H9 (cell line): ENCODE measurements at regions not wholly inside any gene's neighbourhood (a gene's known extent, or its start where the extent isn't known, plus 50 kb on each side); places are given as distances from the start of the nearest gene placed in this dataset.

ENCODE experiments used
- DNase-seq: peaks from one replicate; pipeline ENCODE4 v3.0.0-alpha.2; 2017
- H2AFZ ChIP-seq: one replicate; pipeline ENCODE4 v1.6.1; 2013; ENCODE audit warnings: mild to moderate bottlenecking, low read length, control low read depth, moderate library complexity
- H2AK5ac ChIP-seq: 2 replicates; pipeline ENCODE4 v1.6.1; 2013; ENCODE audit warnings: low read length, control low read depth, mixed read lengths; ENCODE audit not compliant: insufficient read length
- H2BK120ac ChIP-seq: one replicate; pipeline ENCODE4 v1.6.1; 2013; ENCODE audit warnings: low read depth, mild to moderate bottlenecking, low read length, control low read depth, inconsistent platforms; ENCODE audit not compliant: poor library complexity, severe bottlenecking
- H2BK12ac ChIP-seq: 2 replicates; pipeline ENCODE4 v1.6.1; 2013; ENCODE audit warnings: low read length, control low read depth, mixed read lengths, low read depth; ENCODE audit not compliant: insufficient read length
- H2BK15ac ChIP-seq: 2 replicates; pipeline ENCODE4 v1.6.1; 2013; ENCODE audit warnings: low read depth, low read length, control low read depth
- H2BK20ac ChIP-seq: one replicate; pipeline ENCODE4 v1.6.1; 2013; ENCODE audit warnings: low read depth, mild to moderate bottlenecking, low read length, control low read depth, inconsistent platforms; ENCODE audit not compliant: poor library complexity, severe bottlenecking
- H2BK5ac ChIP-seq: 2 replicates; pipeline ENCODE4 v1.6.1; 2013; ENCODE audit warnings: low read length, control low read depth, mixed read lengths; ENCODE audit not compliant: insufficient read length
- H3K14ac ChIP-seq: 2 replicates; pipeline ENCODE4 v1.6.1; 2013; ENCODE audit warnings: low read length, control low read depth; ENCODE audit not compliant: insufficient read depth
- H3K18ac ChIP-seq: 2 replicates; pipeline ENCODE4 v1.6.1; 2013; ENCODE audit warnings: low read depth, mild to moderate bottlenecking, mixed read lengths, low read length, control low read depth; ENCODE audit not compliant: insufficient read length
- H3K23ac ChIP-seq: 2 replicates; pipeline ENCODE4 v1.6.1; 2013; ENCODE audit warnings: low read length, control low read depth, mixed read lengths, low read depth; ENCODE audit not compliant: insufficient read length
- H3K23me2 ChIP-seq: 2 replicates; pipeline ENCODE4 v1.6.1; 2013; ENCODE audit warnings: low read depth, mild to moderate bottlenecking, mixed read lengths, low read length, control low read depth; ENCODE audit not compliant: insufficient read length, poor library complexity, severe bottlenecking
- H3K27ac ChIP-seq: 2 replicates; pipeline ENCODE4 v1.5.1; 2013; ENCODE audit warnings: low read length, control low read depth, mixed read lengths, low read depth; ENCODE audit not compliant: insufficient read length
- H3K27me3 ChIP-seq: 2 replicates; pipeline ENCODE4 v1.6.1; 2013; ENCODE audit warnings: low read length, control low read depth, inconsistent platforms; ENCODE audit not compliant: insufficient read depth
- H3K4ac ChIP-seq: 2 replicates; pipeline ENCODE4 v1.6.1; 2013; ENCODE audit warnings: low read depth, mild to moderate bottlenecking, control low read depth, inconsistent platforms, low read length, moderate library complexity
- H3K4me1 ChIP-seq: 2 replicates; pipeline ENCODE4 v1.6.1; 2013; ENCODE audit warnings: low read length, control low read depth, inconsistent platforms; ENCODE audit not compliant: insufficient read depth
- H3K4me2 ChIP-seq: 2 replicates; pipeline ENCODE4 v1.6.1; 2013; ENCODE audit warnings: low read length, control low read depth, mixed read lengths; ENCODE audit not compliant: insufficient read length, insufficient read depth
- H3K56ac ChIP-seq: 2 replicates; pipeline ENCODE4 v1.6.1; 2013; ENCODE audit warnings: low read depth, mild to moderate bottlenecking, mixed read lengths, low read length, control low read depth; ENCODE audit not compliant: insufficient read length
- H3K79me1 ChIP-seq: 2 replicates; pipeline ENCODE4 v1.6.1; 2013; ENCODE audit warnings: low read depth, mild to moderate bottlenecking, moderate library complexity, low read length, control low read depth, inconsistent platforms; ENCODE audit not compliant: insufficient read depth, poor library complexity, severe bottlenecking
- H3K79me2 ChIP-seq: 2 replicates; pipeline ENCODE4 v1.6.1; 2013; ENCODE audit warnings: low read length, control low read depth, inconsistent platforms; ENCODE audit not compliant: insufficient read depth
- H3K9ac ChIP-seq: 2 replicates; pipeline ENCODE4 v1.6.1; 2013; ENCODE audit warnings: low read length, control low read depth, mixed read lengths; ENCODE audit not compliant: insufficient read length; ENCODE audit errors: extremely low read depth
- H3K9me3 ChIP-seq: one replicate; pipeline ENCODE4 v1.6.1; 2013; ENCODE audit warnings: low read depth, low read length, inconsistent platforms; ENCODE audit not compliant: control insufficient read depth
- H3T11ph ChIP-seq: one replicate; pipeline ENCODE4 v1.6.1; 2013; ENCODE audit warnings: mild to moderate bottlenecking, low read length, control low read depth, inconsistent platforms
- H4K20me1 ChIP-seq: one replicate; pipeline ENCODE4 v1.6.1; 2013; ENCODE audit not compliant: control insufficient read depth, insufficient read length, insufficient read depth
- H4K5ac ChIP-seq: 2 replicates; pipeline ENCODE4 v1.6.1; 2013; ENCODE audit warnings: low read depth, mild to moderate bottlenecking, mixed read lengths, low read length, control low read depth; ENCODE audit not compliant: insufficient read length
- H4K8ac ChIP-seq: replicated peaks from 2 replicates; pipeline ENCODE4 v1.6.1; 2013; ENCODE audit warnings: low read length, control low read depth, mixed read lengths, low read depth; ENCODE audit not compliant: insufficient read length
- H4K91ac ChIP-seq: 2 replicates; pipeline ENCODE4 v1.6.1; 2013; ENCODE audit warnings: low read depth, mild to moderate bottlenecking, moderate library complexity, mixed read lengths, low read length, control low read depth; ENCODE audit not compliant: insufficient read length
- H3K27ac Mint-ChIP-seq, 3 experiments: 2 replicates in 2 of 3; 3 replicates in 1 of 3; pipeline ENCODE4 v1.8.0; 2020 to 2021; ENCODE audit warnings: mixed read lengths in 3 of 3, mild to moderate bottlenecking in 1 of 3, moderate library complexity in 1 of 3
- H3K27me3 Mint-ChIP-seq: 2 replicates; pipeline ENCODE4 v1.8.0; 2021; ENCODE audit warnings: low read depth, mild to moderate bottlenecking, moderate library complexity, mixed read lengths
- H3K36me3 Mint-ChIP-seq, 3 experiments: 2 replicates in 2 of 3; 3 replicates in 1 of 3; pipeline ENCODE4 v1.8.0; 2020 to 2021; ENCODE audit warnings: low read depth in 3 of 3, mixed read lengths in 3 of 3; ENCODE audit not compliant: insufficient read depth in 1 of 3
- H3K4me1 Mint-ChIP-seq, 2 experiments: 2 replicates each; pipeline ENCODE4 v1.8.0; 2020; ENCODE audit warnings: mixed read lengths in 2 of 2
- H3K4me3 Mint-ChIP-seq, 2 experiments: 2 replicates in 1 of 2; 3 replicates in 1 of 2; pipeline ENCODE4 v1.8.0; 2020 to 2021; ENCODE audit warnings: mild to moderate bottlenecking in 2 of 2, mixed read lengths in 2 of 2, moderate library complexity in 1 of 2
- H3K9me3 Mint-ChIP-seq, 2 experiments: 2 replicates in 1 of 2; 3 replicates in 1 of 2; pipeline ENCODE4 v1.8.0; 2020; ENCODE audit warnings: mild to moderate bottlenecking in 2 of 2, mixed read lengths in 2 of 2, moderate library complexity in 1 of 2
- WGBS: extraction: QIAGEN DNeasy Blood & Tissue Kit; methylation state at CpG from one replicate; pipeline ENCODE4 v1.1.7; 2013; ENCODE audit warnings: missing lambda C conversion rate, low lambda C conversion rate, mixed read lengths; ENCODE audit not compliant: insufficient read length; ENCODE audit errors: extremely low coverage; 5-methylcytosine and 5-hydroxymethylcytosine counted together
- TF ChIP-seq, protein P1 (sequence below): fragments of 200-600 bp; sonication (generic); conservative IDR thresholded peaks from 3 replicates; pipeline ENCODE4 v1.8.0; 2021; ENCODE audit warnings: antibody characterized with exemption, mild to moderate bottlenecking

DNA sequence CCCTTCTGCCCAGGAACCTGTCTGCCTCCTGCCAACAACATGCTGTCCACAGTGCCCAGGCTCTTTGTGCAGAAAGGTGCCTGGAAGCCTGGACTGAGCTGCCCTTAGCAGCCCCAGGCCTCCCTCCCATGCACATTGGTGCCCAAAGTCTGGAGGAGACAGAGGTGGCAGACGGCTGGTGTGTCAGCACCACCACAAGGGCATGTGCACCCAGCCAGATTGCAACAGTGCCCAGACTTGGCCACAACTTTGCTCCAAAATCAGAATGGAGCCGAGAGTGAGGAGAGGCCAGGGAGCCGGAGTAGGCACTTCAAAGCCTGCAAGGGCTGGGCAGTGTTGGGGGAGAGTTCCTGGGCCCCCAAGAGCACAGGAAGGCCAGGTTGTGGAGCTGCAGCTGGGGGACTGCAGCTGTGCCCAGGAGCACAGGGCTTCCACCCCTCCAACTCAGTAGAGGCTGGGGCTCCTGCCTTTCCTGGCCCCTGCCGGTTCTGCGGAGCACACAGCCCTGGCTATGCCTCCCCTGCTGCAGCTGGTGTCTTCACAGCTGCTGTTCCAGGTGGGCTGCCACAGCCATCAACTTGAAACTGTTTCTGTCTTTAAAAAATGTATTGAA is 1255.8 kb downstream of the SLITRK5 start:
- H3T11ph ChIP-seq = no peak overlapping the region
- no peak overlapping the region for H2BK5ac ChIP-seq
- no peak overlapping the region for H3K4me3 Mint-ChIP-seq
- no peaks in the 10 kb centered on the region for H3K36me3 Mint-ChIP-seq
- no peak overlapping the region for H2BK12ac ChIP-seq
- no peaks in the 10 kb centered on the region for H3K4me1 Mint-ChIP-seq
- H3K4me2 ChIP-seq = no peak overlapping the region
- H3K27ac ChIP-seq = no peak overlapping the region
- no peak overlapping the region for H3K27ac Mint-ChIP-seq
- H2AK5ac ChIP-seq = no peak overlapping the region
- no peak overlapping the region for H3K56ac ChIP-seq
- H3K27me3 Mint-ChIP-seq = no peaks in the 10 kb centered on the region
- no peaks in the 10 kb centered on the region for H3K79me2 ChIP-seq
- H3K18ac ChIP-seq = no peak overlapping the region
- H4K91ac ChIP-seq = no peak overlapping the region
- no peaks in the 10 kb centered on the region for H3K27me3 ChIP-seq
- no peak overlapping the region for H2BK120ac ChIP-seq
- TF ChIP-seq, protein P1, sequence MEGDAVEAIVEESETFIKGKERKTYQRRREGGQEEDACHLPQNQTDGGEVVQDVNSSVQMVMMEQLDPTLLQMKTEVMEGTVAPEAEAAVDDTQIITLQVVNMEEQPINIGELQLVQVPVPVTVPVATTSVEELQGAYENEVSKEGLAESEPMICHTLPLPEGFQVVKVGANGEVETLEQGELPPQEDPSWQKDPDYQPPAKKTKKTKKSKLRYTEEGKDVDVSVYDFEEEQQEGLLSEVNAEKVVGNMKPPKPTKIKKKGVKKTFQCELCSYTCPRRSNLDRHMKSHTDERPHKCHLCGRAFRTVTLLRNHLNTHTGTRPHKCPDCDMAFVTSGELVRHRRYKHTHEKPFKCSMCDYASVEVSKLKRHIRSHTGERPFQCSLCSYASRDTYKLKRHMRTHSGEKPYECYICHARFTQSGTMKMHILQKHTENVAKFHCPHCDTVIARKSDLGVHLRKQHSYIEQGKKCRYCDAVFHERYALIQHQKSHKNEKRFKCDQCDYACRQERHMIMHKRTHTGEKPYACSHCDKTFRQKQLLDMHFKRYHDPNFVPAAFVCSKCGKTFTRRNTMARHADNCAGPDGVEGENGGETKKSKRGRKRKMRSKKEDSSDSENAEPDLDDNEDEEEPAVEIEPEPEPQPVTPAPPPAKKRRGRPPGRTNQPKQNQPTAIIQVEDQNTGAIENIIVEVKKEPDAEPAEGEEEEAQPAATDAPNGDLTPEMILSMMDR = no peak
- H2BK20ac ChIP-seq = no peak overlapping the region
- H3K23me2 ChIP-seq = no peaks in the 10 kb centered on the region
- H3K9ac ChIP-seq = no peak overlapping the region
- no peak overlapping the region for H2BK15ac ChIP-seq
- DNase-seq = no peak
- H3K9me3 Mint-ChIP-seq = no peaks in the 10 kb centered on the region
- no peaks in the 10 kb centered on the region for H3K4me1 ChIP-seq
- no peak overlapping the region for H3K23ac ChIP-seq
- no peak overlapping the region for H3K4ac ChIP-seq
- no peak overlapping the region for H4K5ac ChIP-seq
- H2AFZ ChIP-seq = no peak overlapping the region
- no peak overlapping the region; the same call in 1 of the 2 replicates for H3K14ac ChIP-seq
- no peaks in the 10 kb centered on the region for H4K20me1 ChIP-seq
- H3K79me1 ChIP-seq = no peaks in the 10 kb centered on the region
- H3K9me3 ChIP-seq = no peaks in the 10 kb centered on the region
- H4K8ac ChIP-seq = no peak overlapping the region
- WGBS = no CpG with 5 or more reads among the region's 5 CpGs
